Smooth muscle cell (in vitro differentiated cells): ENCODE measurements at regions not wholly inside any gene's neighbourhood (a gene's known extent, or its start where the extent isn't known, plus 50 kb on each side); places are given as distances from the start of the nearest gene placed in this dataset.

Experiments used
- DNase-seq: peaks from one replicate; lab custom pipeline; 2025; ENCODE audit not compliant: unreplicated experiment; lab: John Stamatoyannopoulos, UW
- H2AFZ ChIP-seq: fragments of 200-600 bp; sonication (generic); 2 replicates; pipeline ENCODE4 v1.6.0; 2016; ENCODE audit warnings: antibody characterized with exemption, low read depth, mild to moderate bottlenecking
- H3F3A ChIP-seq: fragments of 200-600 bp; sonication (generic); 2 replicates; pipeline ENCODE4 v1.6.0; 2017; ENCODE audit warnings: antibody characterized with exemption, low read depth
- H3K27ac ChIP-seq: fragments of 200-600 bp; sonication (generic); 2 replicates; pipeline ENCODE4 v1.5.1; 2016; ENCODE audit warnings: low read depth, mild to moderate bottlenecking
- H3K27me3 ChIP-seq: fragments of 200-600 bp; sonication (generic); 2 replicates; pipeline ENCODE4 v1.6.1; 2016; ENCODE audit warnings: low read depth, mild to moderate bottlenecking
- H3K36me3 ChIP-seq: fragments of 200-600 bp; sonication (generic); 2 replicates; pipeline ENCODE4 v1.5.1; 2016; ENCODE audit warnings: low read depth
- H3K4me1 ChIP-seq: fragments of 200-600 bp; sonication (generic); 2 replicates; pipeline ENCODE4 v1.5.1; 2016; ENCODE audit warnings: low read depth
- H3K4me2 ChIP-seq: fragments of 200-600 bp; sonication (generic); 2 replicates; pipeline ENCODE4 v1.6.0; 2016; ENCODE audit warnings: mild to moderate bottlenecking
- H3K4me3 ChIP-seq: fragments of 200-600 bp; sonication (generic); 2 replicates; pipeline ENCODE4 v1.5.1; 2016; ENCODE audit warnings: mild to moderate bottlenecking
- H3K79me2 ChIP-seq: fragments of 200-600 bp; sonication (generic); 2 replicates; pipeline ENCODE4 v1.6.0; 2016; ENCODE audit warnings: low read depth, mild to moderate bottlenecking
- H3K9ac ChIP-seq: fragments of 200-600 bp; sonication (generic); 2 replicates; pipeline ENCODE4 v1.6.0; 2016; ENCODE audit warnings: low read depth
- H3K9me3 ChIP-seq: fragments of 200-600 bp; sonication (generic); replicated peaks from 2 replicates; pipeline ENCODE4 v1.5.1; 2016; ENCODE audit warnings: low read depth
- H4K20me1 ChIP-seq: fragments of 200-600 bp; sonication (generic); 2 replicates; pipeline ENCODE4 v1.6.0; 2016; ENCODE audit warnings: low read depth
- CTCF ChIP-seq: fragments of 200-600 bp; sonication (generic); IDR thresholded peaks from 2 replicates; pipeline ENCODE4 v1.5.1; 2017; ENCODE audit warnings: borderline replicate concordance, mild to moderate bottlenecking, antibody characterized with exemption; ENCODE audit not compliant: insufficient read depth, poor library complexity, severe bottlenecking
- WGBS: methylation state at CpG from one replicate; pipeline ENCODE4 v1.1.7; 2016; ENCODE audit warnings: low lambda C conversion rate; 5-methylcytosine and 5-hydroxymethylcytosine counted together

- Histone ChIP-seq H3K4me3 (no peak overlapping the region), H3K79me2 (no peaks in the 10 kb centered on the region), H3K27me3 (no peaks in the 10 kb centered on the region), H3K4me1 (no peaks in the 10 kb centered on the region), H4K20me1 (no peaks in the 10 kb centered on the region), H3F3A (no peaks in the 10 kb centered on the region), H3K27ac (no peak overlapping the region), H3K9me3 (no peaks in the 10 kb centered on the region), H2AFZ (no peak overlapping the region), H3K4me2 (no peak overlapping the region), H3K36me3 (no peaks in the 10 kb centered on the region), H3K9ac (no peak overlapping the region)
- TF ChIP-seq CTCF: no peak
- WGBS: 93% methylated on average over 1 of the region's 1 CpG
- DNase-seq: no peak
Observed at GRCh38 chr3:81003008-81003645, 758.3 kb downstream of the GBE1 start.

- no peak for TF ChIP-seq CTCF
- H3K27ac ChIP-seq: no peak overlapping the region
- H3K36me3 ChIP-seq: no peaks in the 10 kb centered on the region
- H3F3A ChIP-seq: no peaks in the 10 kb centered on the region
- H4K20me1 ChIP-seq: no peaks in the 10 kb centered on the region
- no peak overlapping the region for H3K4me2 ChIP-seq
- H3K79me2 ChIP-seq: no peaks in the 10 kb centered on the region
- no peak overlapping the region for H3K9ac ChIP-seq
- no peak overlapping the region for H3K4me3 ChIP-seq
- no peak for DNase-seq
- 90% methylated on average over 1 of the region's 1 CpG for WGBS
- no peak overlapping the region for H2AFZ ChIP-seq
- H3K27me3 ChIP-seq: no peaks in the 10 kb centered on the region
- no peaks in the 10 kb centered on the region for H3K9me3 ChIP-seq
- no peaks in the 10 kb centered on the region for H3K4me1 ChIP-seq
Observed at GRCh38 chr3:80999481-80999880, 762.0 kb downstream of the GBE1 start.

- WGBS: 92% methylated on average over 2 of the region's 2 CpGs
- Histone ChIP-seq H3K79me2 (no peaks in the 10 kb centered on the region), H3F3A (no peaks in the 10 kb centered on the region), H4K20me1 (no peaks in the 10 kb centered on the region), H3K9me3 (no peaks in the 10 kb centered on the region), H3K27me3 (no peaks in the 10 kb centered on the region), H3K27ac (no peak overlapping the region), H3K4me3 (no peak overlapping the region), H3K4me2 (no peak overlapping the region), H2AFZ (no peak overlapping the region), H3K36me3 (no peaks in the 10 kb centered on the region), H3K4me1 (no peaks in the 10 kb centered on the region), H3K9ac (no peak overlapping the region)
- no peak for DNase-seq
- TF ChIP-seq CTCF: no peak
Observed at GRCh38 chr3:80998022-80998421, 763.4 kb downstream of the GBE1 start.

- no peak overlapping the region for H2AFZ ChIP-seq
- H3K27me3 ChIP-seq: no peaks in the 10 kb centered on the region
- H3K9ac ChIP-seq: no peak overlapping the region
- no peak overlapping the region for H3K4me2 ChIP-seq
- H4K20me1 ChIP-seq: no peaks in the 10 kb centered on the region
- DNase-seq: no peak
- no peak overlapping the region for H3K4me3 ChIP-seq
- no peaks in the 10 kb centered on the region for H3K36me3 ChIP-seq
- TF ChIP-seq CTCF: no peak
- H3K9me3 ChIP-seq: no peaks in the 10 kb centered on the region
- H3F3A ChIP-seq: no peaks in the 10 kb centered on the region
- H3K4me1 ChIP-seq: no peaks in the 10 kb centered on the region
- WGBS: 79% methylated on average over 3 of the region's 3 CpGs
- H3K79me2 ChIP-seq: no peaks in the 10 kb centered on the region
- no peak overlapping the region for H3K27ac ChIP-seq
Observed at GRCh38 chr3:80997622-80998021, 763.8 kb downstream of the GBE1 start.
